CD4-positive, alpha-beta T cell treated with Interferon alpha-2 for 1 hour (primary cell): ENCODE measurements at regions not wholly inside any gene's neighbourhood (a gene's known extent, or its start where the extent isn't known, plus 50 kb on each side); places are given as distances from the start of the nearest gene placed in this dataset.
"Not testable (repeated sequence)": the region's sequence is repeated elsewhere in the genome, so short reads cannot be mapped to it uniquely, and the experiment has no call there.

Experiments
- DNase-seq, 2 donors: peaks; one replicate each; pipeline ENCODE4 v3.0.0-alpha.2; 2020 to 2022

GRCh38 chr13:103537616-103538015 lies 471.4 kb upstream of the SLC10A2 start:
- no peak for DNase-seq

GRCh38 chr13:103531278-103531677 lies 465.1 kb upstream of the SLC10A2 start:
- DNase-seq, result no peak

- no peak for DNase-seq
Observed at GRCh38 chr13:103528437-103528836, 462.2 kb upstream of the SLC10A2 start.

- DNase-seq, result no peak
Observed at GRCh38 chr13:103525530-103525929, 459.3 kb upstream of the SLC10A2 start.

- DNase-seq, result no peak
Observed at GRCh38 chr13:103523858-103524257, 457.6 kb upstream of the SLC10A2 start.

GRCh38 chr13:103521532-103521931 lies 455.3 kb upstream of the SLC10A2 start:
- DNase-seq, result no peak

GRCh38 chr13:103517768-103518102 lies 451.5 kb upstream of the SLC10A2 start:
- no peak for DNase-seq

GRCh38 chr13:103517066-103517767 lies 451.0 kb upstream of the SLC10A2 start:
- no peak for DNase-seq

- DNase-seq, result no peak
Observed at GRCh38 chr13:103516015-103516795, 450.0 kb upstream of the SLC10A2 start.

GRCh38 chr13:103515410-103515809 lies 449.2 kb upstream of the SLC10A2 start:
- DNase-seq, result no peak

- no peak for DNase-seq
Observed at GRCh38 chr13:103514619-103515018, 448.4 kb upstream of the SLC10A2 start.

GRCh38 chr13:103514188-103514587 lies 448.0 kb upstream of the SLC10A2 start:
- DNase-seq, result no peak

GRCh38 chr13:103510007-103510535 lies 443.9 kb upstream of the SLC10A2 start:
- DNase-seq, result no peak

- no peak for DNase-seq
Observed at GRCh38 chr13:103497404-103497803, 431.2 kb upstream of the SLC10A2 start.

- no peak for DNase-seq
Observed at GRCh38 chr13:103487841-103488240, 421.6 kb upstream of the SLC10A2 start.

GRCh38 chr13:103473081-103473480 lies 406.9 kb upstream of the SLC10A2 start:
- DNase-seq, result no peak

- DNase-seq, result no peak
Observed at GRCh38 chr13:103471896-103472295, 405.7 kb upstream of the SLC10A2 start.

- DNase-seq, result no peak
Observed at GRCh38 chr13:103469771-103470170, 403.6 kb upstream of the SLC10A2 start.

- no peak for DNase-seq
Observed at GRCh38 chr13:103466761-103467160, 400.5 kb upstream of the SLC10A2 start.

GRCh38 chr13:103460246-103460645 lies 394.0 kb upstream of the SLC10A2 start:
- DNase-seq, result not testable (repeated sequence)

GRCh38 chr13:103457050-103457449 lies 390.8 kb upstream of the SLC10A2 start:
- not testable (repeated sequence) for DNase-seq

GRCh38 chr13:103451656-103452055 lies 385.4 kb upstream of the SLC10A2 start:
- no peak for DNase-seq

GRCh38 chr13:103443604-103444003 lies 377.4 kb upstream of the SLC10A2 start:
- no peak for DNase-seq

- no peak for DNase-seq
Observed at GRCh38 chr13:103437651-103438050, 371.4 kb upstream of the SLC10A2 start.
